Panc1 (cell line): ENCODE measurements at regions not wholly inside any gene's neighbourhood (a gene's known extent, or its start where the extent isn't known, plus 50 kb on each side); places are given as distances from the start of the nearest gene placed in this dataset.

Experiments
- ATAC-seq: fragments of 200-7000 bp; cut with Tn5 transposase; 2 replicates; pipeline ENCODE4 v1.9.1; 2020; ENCODE audit warnings: mild to moderate bottlenecking, moderate library complexity
- BruUV-seq: library from RNA; stranded (reverse); fragments of 400-500 nt; replicated peaks from 2 replicates; lab custom pipeline; 2021; lab: Mats Ljungman, UMichigan
- CTCF ChIA-PET: fragments of 300-600 bp; sonication (Branson Sonifier 250); formaldehyde crosslinking; loops from one replicate; lab custom pipeline; 2022; ENCODE audit warnings: antibody characterized with exemption; lab: Charles Lee
- POLR2A ChIA-PET: fragments of 300-600 bp; sonication (Branson Sonifier 250); formaldehyde crosslinking; loops from one replicate; lab custom pipeline; 2022; ENCODE audit warnings: antibody characterized with exemption; lab: Charles Lee
- DNase-seq: peaks from one replicate; pipeline ENCODE4 v3.0.0-alpha.2; 2010; ENCODE audit warnings: low read depth, low spot score
- H3K27ac ChIP-seq: 2 replicates; pipeline ENCODE4 v1.5.1; 2011; ENCODE audit warnings: mild to moderate bottlenecking, low read length, inconsistent platforms
- H3K27me3 ChIP-seq: fragments of 200-500 bp; sonication (Bioruptor generic); 2 replicates; pipeline ENCODE4 v1.6.0; 2014; ENCODE audit warnings: low read length, inconsistent platforms; ENCODE audit not compliant: control insufficient read depth, insufficient read depth
- H3K36me3 ChIP-seq: fragments of 200-500 bp; sonication (Bioruptor generic); 2 replicates; pipeline ENCODE4 v1.5.1; 2014; ENCODE audit warnings: inconsistent platforms, mild to moderate bottlenecking, low read length, moderate library complexity; ENCODE audit not compliant: control insufficient read depth, insufficient read depth
- H3K4me1 ChIP-seq: 2 replicates; pipeline ENCODE4 v1.5.1; 2011; ENCODE audit warnings: inconsistent platforms, mild to moderate bottlenecking, low read length, moderate library complexity; ENCODE audit not compliant: control insufficient read depth, insufficient read depth
- H3K4me3 ChIP-seq, 2 experiments: 2 replicates each; pipeline ENCODE4 v1.5.1; 2011 to 2012; ENCODE audit warnings: low read depth in 2 of 2, low read length in 2 of 2, mild to moderate bottlenecking in 2 of 2, inconsistent platforms in 1 of 2, moderate library complexity in 1 of 2
- H3K9me3 ChIP-seq: fragments of 200-500 bp; sonication (Bioruptor generic); 2 replicates; pipeline ENCODE4 v1.5.1; 2014; ENCODE audit warnings: low read depth, mild to moderate bottlenecking, inconsistent platforms, low read length, moderate library complexity; ENCODE audit not compliant: control insufficient read depth, insufficient read depth
- CTCF ChIP-seq: fragments of 450-650 bp; IDR thresholded peaks from 2 replicates; pipeline ENCODE4 v1.5.1; 2017; ENCODE audit warnings: mild to moderate bottlenecking
- POLR2AphosphoS5 ChIP-seq: IDR thresholded peaks from 2 replicates; pipeline ENCODE4 v1.6.1; 2012; ENCODE audit warnings: mild to moderate bottlenecking, low read depth, low read length, moderate library complexity
- REST ChIP-seq, 2 experiments: IDR thresholded peaks; 2 replicates each; pipeline ENCODE4 v1.6.1; 2011 to 2012; ENCODE audit warnings: low read depth in 2 of 2, control low read depth in 1 of 2, low read length in 1 of 2, mild to moderate bottlenecking in 1 of 2, moderate library complexity in 1 of 2; ENCODE audit not compliant: insufficient read depth in 1 of 2
- SIN3A ChIP-seq: IDR thresholded peaks from 2 replicates; pipeline ENCODE4 v1.6.1; 2012; ENCODE audit warnings: low read depth, mild to moderate bottlenecking, low read length, moderate library complexity, borderline replicate concordance; ENCODE audit not compliant: insufficient read depth
- TCF7L2 ChIP-seq: IDR thresholded peaks from 2 replicates; pipeline ENCODE4 v1.6.1; 2011; ENCODE audit warnings: mild to moderate bottlenecking, low read depth, low read length, inconsistent platforms
- in situ Hi-C: cut with HindIII; loops from 2 replicates; pipeline ENCODE4 v1.10.0; 2016; ENCODE audit warnings: low sequenced_read_pairs, low pct_unique_long_range_greater_than_20kb
- intact Hi-C: fragments of 100-400 bp; cut with micrococcal nuclease; formaldehyde crosslinking; loops from one replicate; pipeline ENCODE4 v1.10.0; 2022; ENCODE audit not compliant: unreplicated experiment

- Histone ChIP-seq H3K4me1 (no peaks in the 10 kb centered on the region), H3K9me3 (no peaks in the 10 kb centered on the region), H3K27me3 (peaks cover 12% of the 10 kb centered on the region), H3K36me3 (no peaks in the 10 kb centered on the region), H3K4me3 (no peak overlapping the region), H3K27ac (no peak overlapping the region)
- DNase-seq = no peak
- ChIA-PET CTCF (no interaction called here), POLR2A (no interaction called here)
- no peak for ATAC-seq
- in situ Hi-C loops = no loop called here
- no peak for TF ChIP-seq POLR2AphosphoS5
- TF ChIP-seq TCF7L2 = no peak
- no peak for TF ChIP-seq REST (IDR thresholded peaks at IDR 0.05; ENCODE audit: insufficient read depth in 1 of 2, low read depth in 2 of 2, low read length in 1 of 2)
- BruUV-seq = no TSS peak
- intact Hi-C loops = no loop called here
Measured at GRCh38 chr6:159378411-159379328, 209.5 kb downstream of the FNDC1 start.

GRCh38 chr6:159376516-159377158 lies 207.4 kb downstream of the FNDC1 start:
- ATAC-seq (no peak), DNase-seq (no peak)
- intact Hi-C loops (no loop called here), in situ Hi-C loops (no loop called here)
- Histone ChIP-seq H3K27me3 (peaks cover 8% of the 10 kb centered on the region), H3K4me1 (no peaks in the 10 kb centered on the region), H3K4me3 (no peak overlapping the region), H3K27ac (no peak overlapping the region), H3K36me3 (no peaks in the 10 kb centered on the region), H3K9me3 (no peaks in the 10 kb centered on the region)
- POLR2A ChIA-PET = no interaction called here
- BruUV-seq = no TSS peak
- TF ChIP-seq REST (IDR thresholded peaks at IDR 0.05; ENCODE audit: insufficient read depth in 1 of 2, low read depth in 2 of 2, low read length in 1 of 2) (no peak), CTCF (no peak), TCF7L2 (no peak), SIN3A (no peak), POLR2AphosphoS5 (no peak)
- CTCF ChIA-PET = no interaction called here
